ENCODE measurements at regions not wholly inside any gene's neighbourhood (a gene's known extent, or its start where the extent isn't known, plus 50 kb on each side); places are given as distances from the start of the nearest gene placed in this dataset.
"Not testable (repeated sequence)": the region's sequence is repeated elsewhere in the genome, so short reads cannot be mapped to it uniquely, and the experiment has no call there.

DNA sequence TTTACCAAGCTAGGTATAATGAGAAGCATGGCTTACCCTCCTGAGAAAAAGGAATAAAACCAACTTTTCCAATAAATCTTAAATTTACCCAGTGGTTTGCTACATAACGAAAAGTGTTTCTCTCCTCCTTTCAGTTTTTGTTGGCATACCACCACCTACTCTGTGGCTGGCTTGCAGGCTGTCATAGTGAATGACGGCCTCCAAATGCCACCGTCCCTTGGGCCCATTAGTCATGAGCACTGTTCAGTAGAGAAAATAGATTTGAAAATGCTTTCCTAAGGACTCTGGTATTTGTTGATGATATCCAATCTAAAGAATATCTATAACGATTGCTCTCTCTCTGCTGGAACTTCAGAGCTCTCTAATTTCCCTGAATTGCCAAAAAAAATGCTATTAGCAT is 488.3 kb downstream of the MAGEE1 start:
- peaks cover 3% of the 10 kb centered on the region; the same call in 1 of the 2 replicates for H3K27me3 ChIP-seq
- H3K9me3 ChIP-seq = peaks cover 22% of the 10 kb centered on the region
- H3K4me2 ChIP-seq = no peak overlapping the region
- H3K36me3 ChIP-seq = no peaks in the 10 kb centered on the region
- H3K4me1 ChIP-seq = no peaks in the 10 kb centered on the region
- no peak overlapping the region for H3K27ac ChIP-seq
- no peak overlapping the region for H3K4me3 ChIP-seq
- H4K20me1 ChIP-seq = no peaks in the 10 kb centered on the region
- no peak for TF ChIP-seq Cebpa-rat (IDR thresholded peaks at IDR 0.05)
- H3K9ac ChIP-seq = no peak overlapping the region

GRCh38 chrX:76918033-76918432 is 490.5 kb downstream of the MAGEE1 start:
- H3K4me2 ChIP-seq = no peak overlapping the region
- no peak overlapping the region for H3K9ac ChIP-seq
- no peak for TF ChIP-seq Cebpa-rat (IDR thresholded peaks at IDR 0.05)
- peaks cover 6% of the 10 kb centered on the region for H3K9me3 ChIP-seq
- H3K4me3 ChIP-seq = no peak overlapping the region
- no peaks in the 10 kb centered on the region for H3K36me3 ChIP-seq
- no peak overlapping the region for H3K27ac ChIP-seq
- no peaks in the 10 kb centered on the region for H4K20me1 ChIP-seq
- no peaks in the 10 kb centered on the region for H3K4me1 ChIP-seq
- H3K27me3 ChIP-seq = peaks cover 12% of the 10 kb centered on the region; the same call in 1 of the 2 replicates

DNA sequence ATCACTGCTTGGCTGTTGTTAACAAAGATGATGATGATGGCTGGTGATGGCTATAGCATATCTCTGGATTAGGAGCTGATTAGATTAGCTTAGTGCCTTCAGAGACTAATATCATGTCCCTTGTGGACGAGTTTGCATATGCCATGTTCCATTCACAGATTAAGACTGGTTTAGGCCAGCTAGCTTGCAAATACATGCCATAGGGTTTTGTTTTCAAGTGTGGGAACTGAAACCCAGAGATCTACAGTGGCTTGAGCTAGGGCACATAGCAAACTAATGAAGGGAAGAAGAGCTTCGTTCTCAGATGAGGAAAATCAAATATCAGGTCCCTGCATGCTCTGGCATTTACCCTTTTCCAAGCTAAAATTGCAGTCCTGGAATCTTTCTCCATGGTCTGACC is 492.3 kb downstream of the MAGEE1 start:
- H3K9ac ChIP-seq = no peak overlapping the region
- no peaks in the 10 kb centered on the region for H3K36me3 ChIP-seq
- no peaks in the 10 kb centered on the region for H3K9me3 ChIP-seq
- peaks cover 19% of the 10 kb centered on the region for H3K27me3 ChIP-seq
- no peaks in the 10 kb centered on the region for H4K20me1 ChIP-seq
- TF ChIP-seq Cebpa-rat (IDR thresholded peaks at IDR 0.05) = no peak
- H3K4me3 ChIP-seq = no peak overlapping the region
- no peak overlapping the region for H3K4me2 ChIP-seq
- no peaks in the 10 kb centered on the region for H3K4me1 ChIP-seq
- no peak overlapping the region for H3K27ac ChIP-seq

DNA sequence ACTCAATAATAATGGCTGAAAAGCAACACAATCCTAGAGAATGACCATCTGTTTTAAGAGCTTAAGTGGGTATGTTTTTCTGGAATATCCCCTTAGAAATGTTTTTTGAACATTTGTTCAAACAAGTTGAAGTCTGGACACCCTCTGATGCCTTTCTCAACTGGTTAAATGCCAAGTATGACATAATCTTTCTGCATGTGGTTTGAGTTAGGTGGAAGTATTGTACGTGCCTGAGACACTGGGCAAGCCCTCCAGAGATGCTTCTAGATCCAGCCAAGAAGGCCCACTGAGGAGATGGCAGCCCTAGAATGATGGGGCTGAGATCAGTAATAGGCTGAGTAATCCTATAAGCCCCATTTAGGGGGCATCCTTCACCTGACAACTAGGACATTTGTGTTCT is 493.1 kb downstream of the MAGEE1 start:
- no peak for TF ChIP-seq Cebpa-rat (IDR thresholded peaks at IDR 0.05)
- H3K36me3 ChIP-seq = no peaks in the 10 kb centered on the region
- no peaks in the 10 kb centered on the region for H3K4me1 ChIP-seq
- no peak overlapping the region for H3K27ac ChIP-seq
- no peak overlapping the region for H3K9ac ChIP-seq
- H4K20me1 ChIP-seq = no peaks in the 10 kb centered on the region
- H3K9me3 ChIP-seq = no peaks in the 10 kb centered on the region
- H3K27me3 ChIP-seq = peaks cover 19% of the 10 kb centered on the region
- no peak overlapping the region for H3K4me2 ChIP-seq
- H3K4me3 ChIP-seq = no peak overlapping the region

- Histone ChIP-seq H3K4me2 (no peak overlapping the region), H3K9ac (no peak overlapping the region), H3K9me3 (no peaks in the 10 kb centered on the region), H3K4me3 (no peak overlapping the region), H3K27me3 (peaks cover 19% of the 10 kb centered on the region), H3K36me3 (no peaks in the 10 kb centered on the region), H4K20me1 (no peaks in the 10 kb centered on the region), H3K27ac (no peak overlapping the region), H3K4me1 (no peaks in the 10 kb centered on the region)
- TF ChIP-seq Cebpa-rat (IDR thresholded peaks at IDR 0.05) = no peak
Observed at GRCh38 chrX:76921176-76921575, 493.7 kb downstream of the MAGEE1 start.

DNA sequence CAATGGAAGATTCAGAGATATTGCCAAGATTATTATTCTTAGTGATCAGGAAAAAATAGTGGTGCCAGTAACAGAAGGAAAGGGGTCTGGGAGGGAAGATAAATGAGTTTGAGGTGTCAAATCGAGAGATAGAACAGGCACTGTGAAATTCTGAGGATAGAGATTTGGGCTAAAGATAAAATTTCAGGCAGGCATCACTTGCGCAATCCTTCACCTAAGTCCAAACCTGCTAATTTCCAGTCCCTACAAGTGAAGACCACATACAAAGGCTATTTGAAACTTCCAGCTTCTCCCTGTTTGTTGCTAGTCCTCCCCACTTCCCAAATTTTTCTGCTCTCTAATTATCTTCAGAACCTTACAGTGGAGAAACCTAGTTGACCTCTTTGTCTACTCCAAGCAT is 494.6 kb downstream of the MAGEE1 start:
- no peaks in the 10 kb centered on the region for H3K9me3 ChIP-seq
- no peak for TF ChIP-seq Cebpa-rat (IDR thresholded peaks at IDR 0.05)
- H3K27me3 ChIP-seq = peaks cover 19% of the 10 kb centered on the region
- H3K4me3 ChIP-seq = no peak overlapping the region
- H4K20me1 ChIP-seq = no peaks in the 10 kb centered on the region
- H3K9ac ChIP-seq = no peak overlapping the region
- no peaks in the 10 kb centered on the region for H3K4me1 ChIP-seq
- no peak overlapping the region for H3K27ac ChIP-seq
- no peaks in the 10 kb centered on the region for H3K36me3 ChIP-seq
- H3K4me2 ChIP-seq = no peak overlapping the region

DNA sequence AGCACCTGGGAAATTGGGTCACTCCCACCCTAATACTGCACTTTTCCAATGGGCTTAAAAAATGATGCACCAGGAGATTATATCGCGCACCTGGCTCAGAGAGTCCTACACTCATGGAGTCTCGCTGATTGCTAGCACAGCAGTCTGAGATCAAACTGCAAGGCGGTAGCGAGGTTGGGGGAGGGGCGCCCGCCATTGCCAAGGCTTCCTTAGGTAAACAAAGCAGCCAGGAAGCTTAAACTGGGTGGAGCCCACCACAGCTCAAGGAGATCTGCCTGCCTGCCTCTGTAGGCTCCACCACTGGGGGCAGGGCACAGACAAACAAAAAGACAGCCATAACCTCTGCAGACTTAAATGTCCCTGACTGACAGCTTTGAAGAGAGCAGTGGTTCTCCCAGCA is 497.1 kb downstream of the MAGEE1 start:
- H3K4me2 ChIP-seq, H3K4me1 ChIP-seq, H3K36me3 ChIP-seq, H3K4me3 ChIP-seq, H3K9ac ChIP-seq, H3K27ac ChIP-seq, H4K20me1 ChIP-seq, H3K9me3 ChIP-seq: not testable (repeated sequence)
- peaks cover 19% of the 10 kb centered on the region for H3K27me3 ChIP-seq

DNA sequence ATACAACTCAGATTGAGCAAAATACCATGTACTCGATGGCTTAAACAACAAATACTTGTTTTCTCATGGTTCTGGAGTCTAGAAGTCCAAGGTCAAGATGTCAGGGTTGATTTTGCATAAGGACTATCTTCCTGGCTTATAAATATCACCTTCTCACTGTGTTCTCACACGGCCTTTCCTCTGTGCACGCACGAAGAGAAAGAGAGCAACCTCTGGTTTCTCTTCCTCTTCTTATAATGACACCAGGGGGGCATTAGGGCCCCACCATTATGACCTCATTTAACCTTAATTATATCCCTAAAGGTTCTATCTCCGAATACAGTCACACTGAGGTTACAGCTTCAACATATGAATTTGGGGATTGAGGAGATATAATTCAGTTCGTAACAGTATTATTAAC is 504.0 kb downstream of the MAGEE1 start:
- no peak for TF ChIP-seq Cebpa-rat (IDR thresholded peaks at IDR 0.05)
- Histone ChIP-seq H3K4me2 (no peak overlapping the region), H3K36me3 (no peaks in the 10 kb centered on the region)

GRCh38 chrX:76957485-76957884 is 489.7 kb upstream of the FGF16 start:
- H3K9ac ChIP-seq = no peak overlapping the region
- H3K4me1 ChIP-seq = no peaks in the 10 kb centered on the region
- no peak for TF ChIP-seq Cebpa-rat (IDR thresholded peaks at IDR 0.05)
- no peak overlapping the region for H3K27ac ChIP-seq
- H3K4me2 ChIP-seq = no peak overlapping the region
- no peaks in the 10 kb centered on the region for H3K36me3 ChIP-seq
- H3K4me3 ChIP-seq = no peak overlapping the region
- peaks cover 12% of the 10 kb centered on the region; the same call in 1 of the 2 replicates for H3K9me3 ChIP-seq
- H3K27me3 ChIP-seq = peaks cover 9% of the 10 kb centered on the region
- H4K20me1 ChIP-seq = no peaks in the 10 kb centered on the region

More for the DNA sequence above, 504.0 kb downstream of the MAGEE1 start:
- Histone ChIP-seq H3K9me3 (no peaks in the 10 kb centered on the region), H4K20me1 (no peaks in the 10 kb centered on the region), H3K4me1 (no peaks in the 10 kb centered on the region), H3K27me3 (peaks cover 21% of the 10 kb centered on the region; the same call in 1 of the 2 replicates), H3K9ac (no peak overlapping the region), H3K4me3 (no peak overlapping the region), H3K27ac (no peak overlapping the region)

DNA sequence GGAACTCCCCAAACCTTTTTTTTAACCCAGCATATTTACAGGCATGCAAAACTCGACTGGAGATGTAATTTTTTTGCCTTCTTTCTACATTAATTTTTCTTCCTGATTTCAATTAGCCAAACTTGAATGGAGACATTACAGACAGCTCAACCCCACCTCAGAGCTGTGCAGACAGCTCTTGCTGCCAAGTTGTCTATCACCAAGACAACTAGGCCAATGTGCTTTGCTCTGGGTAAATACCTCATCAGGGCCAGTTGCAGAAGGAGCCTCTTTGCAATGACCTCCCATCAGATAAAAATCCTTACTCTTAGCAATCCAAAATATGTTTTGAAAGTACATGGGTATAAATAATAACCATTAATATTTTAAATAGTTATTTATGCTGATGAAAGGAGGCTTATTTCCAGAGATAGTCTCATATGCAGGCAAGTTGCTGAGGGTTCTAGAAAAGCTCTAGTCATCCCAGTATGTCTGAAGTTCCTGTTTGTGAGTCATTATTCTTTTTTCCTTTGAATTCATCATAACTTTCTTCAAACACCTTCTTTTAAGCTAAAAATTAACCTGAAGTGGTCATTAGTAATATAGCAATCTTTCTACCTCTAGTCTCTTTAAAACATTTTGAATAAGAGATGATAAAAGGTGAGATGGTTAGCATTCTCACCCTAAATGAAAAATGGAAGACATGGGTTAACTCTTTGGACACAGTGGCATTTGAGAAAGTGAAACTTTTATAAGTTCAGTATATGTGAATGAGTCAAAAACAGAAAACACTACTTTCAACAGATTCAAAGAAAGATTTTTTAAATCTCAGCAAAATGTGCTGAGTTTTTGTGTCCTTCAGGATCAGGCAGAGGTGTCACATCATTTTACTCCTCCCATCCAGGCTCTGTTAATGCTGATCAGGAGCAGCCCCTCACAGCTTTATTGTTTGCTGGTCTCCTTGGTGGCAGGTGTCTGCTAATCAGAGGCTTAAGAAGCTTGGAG is 475.5 kb upstream of the FGF16 start:
- Histone ChIP-seq H3K4me3 (no peak overlapping the region), H3K4me2 (no peak overlapping the region), H3K27me3 (peaks cover 63% of the 10 kb centered on the region), H3K9me3 (no peaks in the 10 kb centered on the region), H4K20me1 (no peaks in the 10 kb centered on the region), H3K36me3 (no peaks in the 10 kb centered on the region), H3K27ac (no peak overlapping the region), H3K9ac (no peak overlapping the region), H3K4me1 (no peaks in the 10 kb centered on the region)
- TF ChIP-seq Cebpa-rat (IDR thresholded peaks at IDR 0.05) = no peak

Measured in BLaER1 (cell line).